Activated CD8-positive, alpha-beta T cell treated with anti-CD3 and anti-CD28 coated beads, Interleukin-2, amount 10 ng/mL, durations not matched to agents 7 days and 5 days (primary cell): ENCODE measurements at regions not wholly inside any gene's neighbourhood (a gene's known extent, or its start where the extent isn't known, plus 50 kb on each side); places are given as distances from the start of the nearest gene placed in this dataset.
"Not testable (repeated sequence)": the region's sequence is repeated elsewhere in the genome, so short reads cannot be mapped to it uniquely, and the experiment has no call there.

Source experiments
- ATAC-seq: fragments of 150-1000 bp; cut with Tn5 transposase; one replicate; pipeline ENCODE4 v1.10.0; 2021; ENCODE audit warnings: moderate library complexity
- CTCF ChIA-PET: fragments of 350-600 bp; sonication (Branson Sonifier 250); formaldehyde crosslinking; loops from one replicate; lab custom pipeline; 2021; ENCODE audit warnings: antibody characterized with exemption; lab: Charles Lee
- POLR2A ChIA-PET: fragments of 350-600 bp; sonication (Branson Sonifier 250); formaldehyde crosslinking; loops from one replicate; lab custom pipeline; 2021; ENCODE audit warnings: antibody characterized with exemption; lab: Charles Lee
- DNase-seq: peaks from one replicate; pipeline ENCODE4 v3.0.0-alpha.2; 2020
- H3K27ac Mint-ChIP-seq: one replicate; pipeline ENCODE4 v1.8.0; 2021; ENCODE audit warnings: mild to moderate bottlenecking, mixed read lengths
- H3K27me3 Mint-ChIP-seq: one replicate; pipeline ENCODE4 v1.8.0; 2021; ENCODE audit warnings: low read depth, mixed read lengths
- H3K36me3 Mint-ChIP-seq: one replicate; pipeline ENCODE4 v1.8.0; 2021; ENCODE audit warnings: low read depth, mixed read lengths
- H3K4me1 Mint-ChIP-seq: one replicate; pipeline ENCODE4 v1.8.0; 2021; ENCODE audit warnings: low read depth, mixed read lengths
- H3K4me3 Mint-ChIP-seq: one replicate; pipeline ENCODE4 v1.8.0; 2021; ENCODE audit warnings: mild to moderate bottlenecking, mixed read lengths
- H3K9me3 Mint-ChIP-seq: one replicate; pipeline ENCODE4 v1.8.0; 2022; ENCODE audit warnings: mixed read lengths; ENCODE audit not compliant: insufficient read depth

DNA sequence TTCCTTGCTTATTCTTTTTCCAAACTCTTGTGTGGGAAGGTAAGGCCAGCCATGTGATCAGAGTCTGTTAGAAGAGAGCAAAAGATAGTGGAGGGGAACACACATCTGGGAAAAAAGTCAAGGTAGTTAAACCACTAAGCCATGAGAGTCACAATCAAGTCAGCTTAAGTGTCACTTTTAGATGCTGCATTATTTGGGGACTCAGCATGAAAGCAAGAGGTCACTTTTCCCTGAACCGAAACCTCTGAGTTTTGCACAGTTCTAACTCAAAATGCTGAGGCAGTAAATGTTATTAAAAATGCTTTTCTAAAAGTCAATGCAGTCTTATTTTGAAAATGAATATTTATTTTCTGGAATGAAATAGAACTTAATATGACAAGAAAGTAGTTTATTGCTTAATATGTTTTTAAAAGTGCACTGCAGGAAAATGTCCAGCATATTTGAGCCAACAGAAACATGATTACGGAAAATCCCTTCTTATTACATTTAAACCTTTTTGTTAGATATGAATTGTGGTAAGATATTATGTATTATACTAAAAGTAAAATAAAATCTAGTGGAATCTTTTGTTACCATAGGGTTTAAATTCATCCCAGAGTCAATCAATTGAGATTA is 69.3 kb downstream of the RBM11 start:
- POLR2A ChIA-PET, result no interaction called here
- Mint-ChIP-seq H3K27ac (no peak overlapping the region), H3K4me1 (no peaks in the 10 kb centered on the region), H3K4me3 (no peak overlapping the region), H3K9me3 (no peaks in the 10 kb centered on the region), H3K36me3 (no peaks in the 10 kb centered on the region), H3K27me3 (peaks cover 11% of the 10 kb centered on the region)
- no peak for DNase-seq
- ATAC-seq, result no peak
- CTCF ChIA-PET, result no interaction called here

DNA sequence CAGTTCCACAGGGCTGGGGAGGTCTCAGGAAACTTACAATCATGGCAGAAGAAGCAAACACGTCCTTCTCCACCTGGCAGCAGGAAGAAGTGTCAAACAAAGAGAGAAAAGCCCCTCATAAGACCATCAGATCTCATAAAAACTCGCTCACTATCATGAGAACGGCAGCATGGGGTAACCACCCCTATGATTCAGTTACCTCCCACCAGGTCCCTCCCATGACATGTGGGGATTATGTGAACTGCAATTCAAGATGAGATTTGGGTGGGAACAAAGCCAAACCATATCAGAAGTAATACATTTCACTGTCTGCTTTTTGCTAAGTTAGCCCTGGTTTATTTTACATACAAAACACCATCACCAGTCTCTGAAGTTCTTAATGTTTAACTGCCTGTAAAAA is 68.5 kb downstream of the RBM11 start:
- CTCF ChIA-PET, result no interaction called here
- H3K27ac Mint-ChIP-seq, result no peak overlapping the region
- H3K9me3 Mint-ChIP-seq, result no peaks in the 10 kb centered on the region
- ATAC-seq, result no peak
- POLR2A ChIA-PET, result no interaction called here
- no peaks in the 10 kb centered on the region for H3K36me3 Mint-ChIP-seq
- DNase-seq, result no peak
- H3K4me1 Mint-ChIP-seq, result no peaks in the 10 kb centered on the region
- no peak overlapping the region for H3K4me3 Mint-ChIP-seq
- H3K27me3 Mint-ChIP-seq, result peaks cover 14% of the 10 kb centered on the region

DNA sequence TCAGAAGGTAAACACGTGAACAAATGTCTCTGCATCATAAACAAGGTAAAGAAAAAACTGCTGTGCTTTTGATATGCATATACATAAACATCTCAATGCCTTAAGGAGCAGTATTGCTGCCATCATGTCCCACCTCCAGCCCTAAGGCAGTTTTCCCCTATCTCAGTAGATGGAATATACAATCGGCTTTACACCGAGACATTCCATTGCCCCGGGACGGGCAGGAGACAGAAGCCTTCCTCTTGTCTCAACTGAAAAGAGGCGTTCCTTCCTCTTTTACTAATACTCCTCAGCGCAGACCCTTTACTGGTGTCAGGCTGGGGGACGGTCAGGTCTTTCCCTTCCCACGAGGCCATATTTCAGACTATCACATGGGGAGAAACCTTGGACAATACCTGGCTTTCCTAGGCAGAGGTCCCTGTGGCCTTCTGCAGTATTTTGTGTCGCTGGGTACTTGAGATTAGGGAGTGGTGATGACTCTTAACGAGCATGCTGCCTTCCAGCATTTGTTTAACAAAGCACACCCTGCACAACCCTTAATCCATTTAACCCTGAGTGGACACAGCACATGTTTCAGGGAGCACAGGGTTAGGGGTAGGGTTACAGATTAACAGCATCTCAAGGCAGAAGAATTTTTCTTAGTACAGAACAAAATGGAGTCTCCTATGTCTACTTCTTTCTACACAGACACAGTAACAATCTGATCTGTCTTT is 65.4 kb downstream of the RBM11 start:
- ATAC-seq, H3K9me3 Mint-ChIP-seq, H3K36me3 Mint-ChIP-seq, H3K4me3 Mint-ChIP-seq, POLR2A ChIA-PET, H3K27ac Mint-ChIP-seq, H3K4me1 Mint-ChIP-seq, CTCF ChIA-PET, DNase-seq: not testable (repeated sequence)
- H3K27me3 Mint-ChIP-seq, result peaks cover 14% of the 10 kb centered on the region
